ENCODE measurements at regions not wholly inside any gene's neighbourhood (a gene's known extent, or its start where the extent isn't known, plus 50 kb on each side); places are given as distances from the start of the nearest gene placed in this dataset.

- no peak for DNase-seq
Measured at GRCh38 chr5:82360022-82360421, 81.9 kb upstream of the RPS23 start.

GRCh38 chr5:82359272-82359671, 81.1 kb upstream of the RPS23 start:
- peak in 1 of 3 donors; percentile 52 for DNase-seq

- DNase-seq, result no peak
Measured at GRCh38 chr5:82358457-82358856, 80.3 kb upstream of the RPS23 start.

GRCh38 chr5:82356808-82357671, 78.9 kb upstream of the RPS23 start:
- DNase-seq, result peak; percentile 88 to 93 (median 88)

GRCh38 chr5:82356021-82356420, 77.9 kb upstream of the RPS23 start:
- DNase-seq, result peak in 2 of 3 donors; percentile 60 to 77

GRCh38 chr5:82355496-82355895, 77.3 kb upstream of the RPS23 start:
- no peak for DNase-seq

GRCh38 chr5:82355053-82355452, 76.9 kb upstream of the RPS23 start:
- no peak for DNase-seq

GRCh38 chr5:82354543-82354942, 76.4 kb upstream of the RPS23 start:
- DNase-seq, result no peak

GRCh38 chr5:82353522-82353921, 75.4 kb upstream of the RPS23 start:
- DNase-seq, result no peak

GRCh38 chr5:82352146-82352791, 74.1 kb upstream of the RPS23 start:
- DNase-seq, result no peak

- DNase-seq, result peak; percentile 83 to 89 (median 84)
Measured at GRCh38 chr5:82351754-82352145, 73.6 kb upstream of the RPS23 start.

- DNase-seq, result no peak
Measured at GRCh38 chr5:82351297-82351696, 73.1 kb upstream of the RPS23 start.

GRCh38 chr5:82349652-82350051, 71.5 kb upstream of the RPS23 start:
- DNase-seq, result no peak

GRCh38 chr5:82348784-82349425, 70.8 kb upstream of the RPS23 start:
- peak in 1 of 3 donors; percentile 61 for DNase-seq

GRCh38 chr5:82347201-82347865, 69.2 kb upstream of the RPS23 start:
- peak; percentile 75 to 93 (median 80) for DNase-seq

- DNase-seq, result peak in 1 of 3 donors; percentile 51
Measured at GRCh38 chr5:82346399-82347165, 68.4 kb upstream of the RPS23 start.

GRCh38 chr5:82345108-82345507, 67.0 kb upstream of the RPS23 start:
- DNase-seq, result no peak

- no peak for DNase-seq
Measured at GRCh38 chr5:82341325-82341724, 63.2 kb upstream of the RPS23 start.

- DNase-seq, result no peak
Measured at GRCh38 chr5:82340799-82341198, 62.6 kb upstream of the RPS23 start.

GRCh38 chr5:82339792-82340191, 61.6 kb upstream of the RPS23 start:
- peak in 1 of 3 donors; percentile 32 for DNase-seq

GRCh38 chr5:82338771-82339373, 60.7 kb upstream of the RPS23 start:
- DNase-seq, result no peak
